Trophoblast cell (in vitro differentiated cells and primary cell): ENCODE measurements at regions not wholly inside any gene's neighbourhood (a gene's known extent, or its start where the extent isn't known, plus 50 kb on each side); places are given as distances from the start of the nearest gene placed in this dataset.

Source experiments
- DNase-seq, 2 donors: peaks; one replicate each; pipeline ENCODE4 v3.0.0-alpha.2; 2016
- H2AFZ ChIP-seq: 2 replicates; pipeline ENCODE4 v1.6.1; 2013; ENCODE audit warnings: low read length, moderate library complexity, mild to moderate bottlenecking; ENCODE audit not compliant: insufficient read depth, poor library complexity
- H2AK5ac ChIP-seq: 2 replicates; pipeline ENCODE4 v1.6.1; 2013; ENCODE audit warnings: mild to moderate bottlenecking, low read length
- H2BK120ac ChIP-seq: 2 replicates; pipeline ENCODE4 v1.6.1; 2013; ENCODE audit warnings: low read length, mild to moderate bottlenecking, moderate library complexity; ENCODE audit not compliant: insufficient read depth, poor library complexity
- H2BK12ac ChIP-seq: 2 replicates; pipeline ENCODE4 v1.6.1; 2013; ENCODE audit warnings: mild to moderate bottlenecking, low read length, moderate library complexity
- H2BK5ac ChIP-seq: 2 replicates; pipeline ENCODE4 v1.6.1; 2013; ENCODE audit warnings: low read length, low read depth, moderate library complexity, mild to moderate bottlenecking; ENCODE audit not compliant: poor library complexity
- H3K14ac ChIP-seq: 2 replicates; pipeline ENCODE4 v1.6.1; 2013; ENCODE audit warnings: mild to moderate bottlenecking, low read length
- H3K18ac ChIP-seq: 2 replicates; pipeline ENCODE4 v1.6.1; 2013; ENCODE audit warnings: mild to moderate bottlenecking, low read length
- H3K23ac ChIP-seq: 2 replicates; pipeline ENCODE4 v1.6.1; 2013; ENCODE audit warnings: low read length
- H3K27ac ChIP-seq: 2 replicates; pipeline ENCODE4 v1.5.1; 2013; ENCODE audit warnings: low read depth, mild to moderate bottlenecking, inconsistent platforms, low read length, moderate library complexity
- H3K27me3 ChIP-seq: 2 replicates; pipeline ENCODE4 v1.6.1; 2013; ENCODE audit warnings: inconsistent platforms, mild to moderate bottlenecking, low read length, moderate library complexity; ENCODE audit not compliant: insufficient read depth
- H3K36me3 ChIP-seq, 2 experiments: 1 replicate in 1 of 2; 2 replicates in 1 of 2; pipeline ENCODE4 v1.6.1; 2013; ENCODE audit warnings: low read length in 2 of 2, mild to moderate bottlenecking in 2 of 2, moderate library complexity in 1 of 2; ENCODE audit not compliant: insufficient read depth in 2 of 2, control insufficient read depth in 1 of 2
- H3K4ac ChIP-seq: 2 replicates; pipeline ENCODE4 v1.6.1; 2013; ENCODE audit warnings: low read depth, mild to moderate bottlenecking, low read length, moderate library complexity
- H3K4me1 ChIP-seq, 2 experiments: 1 replicate in 1 of 2; 2 replicates in 1 of 2; pipeline ENCODE4 v1.6.1; 2013; ENCODE audit warnings: low read length in 2 of 2, mild to moderate bottlenecking in 2 of 2, moderate library complexity in 1 of 2; ENCODE audit not compliant: insufficient read depth in 2 of 2, control insufficient read depth in 1 of 2
- H3K4me2 ChIP-seq: 2 replicates; pipeline ENCODE4 v1.6.1; 2013; ENCODE audit warnings: inconsistent platforms, mild to moderate bottlenecking, low read length, moderate library complexity
- H3K4me3 ChIP-seq: 2 replicates; pipeline ENCODE4 v1.5.1; 2013; ENCODE audit warnings: mild to moderate bottlenecking, low read depth, low read length, inconsistent platforms
- H3K79me1 ChIP-seq: one replicate; pipeline ENCODE4 v1.6.1; 2013; ENCODE audit warnings: low read length
- H3K79me2 ChIP-seq: 2 replicates; pipeline ENCODE4 v1.6.1; 2013; ENCODE audit warnings: low read length, mild to moderate bottlenecking; ENCODE audit not compliant: control insufficient read depth, insufficient read depth, poor library complexity
- H3K9ac ChIP-seq: 2 replicates; pipeline ENCODE4 v1.6.1; 2013; ENCODE audit warnings: mild to moderate bottlenecking, low read length
- H3K9me3 ChIP-seq: 2 replicates; pipeline ENCODE4 v1.6.1; 2013; ENCODE audit warnings: low read depth, mild to moderate bottlenecking, control low read depth, inconsistent platforms, low read length; ENCODE audit not compliant: insufficient read depth
- H4K12ac ChIP-seq: 2 replicates; pipeline ENCODE4 v1.6.1; 2013; ENCODE audit warnings: low read depth, mild to moderate bottlenecking, low read length, moderate library complexity
- H4K8ac ChIP-seq: 2 replicates; pipeline ENCODE4 v1.6.1; 2013; ENCODE audit warnings: low read depth, mild to moderate bottlenecking, low read length, moderate library complexity
- H4K91ac ChIP-seq: one replicate; pipeline ENCODE4 v1.6.1; 2013; ENCODE audit warnings: low read depth, mild to moderate bottlenecking, low read length, moderate library complexity
- WGBS: extraction: QIAGEN DNeasy Blood & Tissue Kit; methylation state at CpG from one replicate; pipeline ENCODE4 v1.1.7; 2013; ENCODE audit warnings: missing lambda C conversion rate; ENCODE audit not compliant: insufficient read length, insufficient coverage; ENCODE audit errors: extremely low coverage; 5-methylcytosine and 5-hydroxymethylcytosine counted together

- Histone ChIP-seq H3K36me3 (peaks cover 3 to 7% of the 10 kb centered on the region in 2 experiments), H2BK120ac (peak overlapping the region; percentile 38), H3K4me2 (no peak overlapping the region), H4K91ac (no peak overlapping the region), H2AK5ac (no peak overlapping the region), H3K18ac (no peak overlapping the region), H3K4ac (no peak overlapping the region), H3K9me3 (peaks cover 7% of the 10 kb centered on the region), H2AFZ (no peak overlapping the region), H2BK5ac (peak overlapping the region; percentile 19), H3K27ac (peak overlapping the region; percentile 90), H3K79me2 (peaks cover 2% of the 10 kb centered on the region), H3K14ac (no peak overlapping the region), H3K23ac (no peak overlapping the region), H3K9ac (no peak overlapping the region), H4K12ac (no peak overlapping the region), H3K27me3 (no peaks in the 10 kb centered on the region), H4K8ac (no peak overlapping the region), H3K4me1 (peaks cover 3 to 11% of the 10 kb centered on the region in 2 experiments), H2BK12ac (no peak overlapping the region), H3K4me3 (no peak overlapping the region), H3K79me1 (peaks cover 15% of the 10 kb centered on the region)
- peak; percentile 55 to 74 for DNase-seq
- WGBS = no CpG with 5 or more reads among the region's 2 CpGs
These were observed 1061.8 kb upstream of the CITED2 start for GRCh38 chr6:140436023-140436811.

DNA sequence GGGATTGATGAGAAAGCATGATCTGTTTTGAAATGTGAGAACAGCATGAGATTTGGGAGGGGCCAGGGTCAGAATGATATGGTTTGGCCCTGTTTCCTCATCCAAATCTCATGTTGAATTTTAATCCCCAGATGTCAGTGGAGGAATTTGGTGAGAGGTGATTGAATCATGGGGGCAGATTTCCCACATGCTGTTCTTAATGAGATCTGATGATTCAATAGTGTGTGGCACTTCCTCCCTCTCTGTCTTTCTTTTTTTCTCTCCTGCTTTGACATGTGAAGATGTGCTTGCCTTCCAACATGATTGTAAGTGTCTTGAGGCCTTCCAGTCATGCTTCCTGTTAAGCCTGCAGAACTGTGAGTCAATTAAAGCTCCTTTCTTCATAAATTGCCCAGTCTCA lies 1060.3 kb upstream of the CITED2 start:
- Histone ChIP-seq H3K79me2 (peaks cover 2% of the 10 kb centered on the region), H3K14ac (peak overlapping the region; percentile 61), H3K18ac (no peak overlapping the region), H3K4me1 (peaks cover 3 to 11% of the 10 kb centered on the region in 2 experiments), H2AFZ (no peak overlapping the region), H3K27ac (no peak overlapping the region), H3K4me3 (no peak overlapping the region), H3K4ac (no peak overlapping the region), H2BK12ac (peak overlapping the region; percentile 49), H4K12ac (no peak overlapping the region), H3K9me3 (peaks cover 7% of the 10 kb centered on the region), H3K27me3 (no peaks in the 10 kb centered on the region), H3K79me1 (peaks cover 15% of the 10 kb centered on the region), H3K23ac (no peak overlapping the region), H3K9ac (no peak overlapping the region), H3K36me3 (peaks cover 3 to 7% of the 10 kb centered on the region in 2 experiments), H2BK120ac (no peak overlapping the region), H4K8ac (no peak overlapping the region), H2AK5ac (no peak overlapping the region), H4K91ac (no peak overlapping the region), H2BK5ac (peak overlapping the region; percentile 31), H3K4me2 (no peak overlapping the region)
- DNase-seq = no peak

DNA sequence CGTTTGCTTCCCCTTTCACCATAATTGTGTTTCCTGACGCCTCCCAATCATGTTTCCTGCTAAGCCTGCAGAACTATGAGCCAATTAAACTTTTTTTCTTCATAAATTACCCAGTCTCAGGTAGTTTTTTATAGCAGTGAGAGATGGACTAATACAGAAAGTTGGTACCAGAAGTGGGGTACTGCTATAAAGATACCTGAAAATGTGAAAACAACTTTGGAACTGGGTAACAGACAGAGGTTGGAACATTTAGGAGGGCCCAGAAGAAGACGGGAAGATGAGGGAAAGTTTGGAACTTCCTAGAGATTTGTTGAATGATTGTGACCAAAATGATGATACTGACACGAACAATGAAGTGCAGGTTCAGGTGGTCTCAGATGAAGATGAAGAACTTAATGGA lies 1058.6 kb upstream of the CITED2 start:
- no peak overlapping the region for H3K4me3 ChIP-seq
- peaks cover 2% of the 10 kb centered on the region for H3K79me2 ChIP-seq
- peaks cover 3 to 7% of the 10 kb centered on the region in 2 experiments for H3K36me3 ChIP-seq
- H4K12ac ChIP-seq = no peak overlapping the region
- no peak for DNase-seq
- no peak overlapping the region for H3K14ac ChIP-seq
- H4K8ac ChIP-seq = no peak overlapping the region
- no CpG with 5 or more reads among the region's 4 CpGs for WGBS
- no peak overlapping the region for H3K23ac ChIP-seq
- H3K79me1 ChIP-seq = peaks cover 11% of the 10 kb centered on the region
- H3K4me1 ChIP-seq = peaks cover 3 to 7% of the 10 kb centered on the region in 2 experiments
- no peak overlapping the region for H2BK5ac ChIP-seq
- no peak overlapping the region for H2AK5ac ChIP-seq
- H3K27ac ChIP-seq = no peak overlapping the region
- H3K4ac ChIP-seq = no peak overlapping the region
- H4K91ac ChIP-seq = no peak overlapping the region
- no peak overlapping the region for H3K9ac ChIP-seq
- H2BK12ac ChIP-seq = no peak overlapping the region
- no peak overlapping the region for H2BK120ac ChIP-seq
- H3K4me2 ChIP-seq = no peak overlapping the region
- H3K18ac ChIP-seq = no peak overlapping the region
- peaks cover 7% of the 10 kb centered on the region for H3K9me3 ChIP-seq
- no peak overlapping the region for H2AFZ ChIP-seq
- H3K27me3 ChIP-seq = no peaks in the 10 kb centered on the region

GRCh38 chr6:140427842-140428241 lies 1053.4 kb upstream of the CITED2 start:
- H3K36me3 ChIP-seq = no peaks in the 10 kb centered on the region
- no peak overlapping the region for H3K27ac ChIP-seq
- no peak overlapping the region for H2BK120ac ChIP-seq
- H3K9ac ChIP-seq = no peak overlapping the region
- no peak overlapping the region for H4K12ac ChIP-seq
- no CpG with 5 or more reads among the region's 2 CpGs for WGBS
- no peak overlapping the region for H3K4ac ChIP-seq
- no peak overlapping the region for H2BK12ac ChIP-seq
- H4K8ac ChIP-seq = no peak overlapping the region
- H2AFZ ChIP-seq = no peak overlapping the region
- H3K4me2 ChIP-seq = no peak overlapping the region
- H3K27me3 ChIP-seq = no peaks in the 10 kb centered on the region
- H3K18ac ChIP-seq = no peak overlapping the region
- no peaks in the 10 kb centered on the region for H3K79me1 ChIP-seq
- H3K4me1 ChIP-seq = no peaks in the 10 kb centered on the region
- H4K91ac ChIP-seq = no peak overlapping the region
- no peak overlapping the region for H3K4me3 ChIP-seq
- peaks cover 2% of the 10 kb centered on the region for H3K9me3 ChIP-seq
- no peak overlapping the region for H2BK5ac ChIP-seq
- peak in 1 of 2 donors; percentile 19 for DNase-seq
- H2AK5ac ChIP-seq = no peak overlapping the region
- H3K14ac ChIP-seq = no peak overlapping the region
- H3K79me2 ChIP-seq = no peaks in the 10 kb centered on the region
- H3K23ac ChIP-seq = no peak overlapping the region
